Mammary epithelial cell (primary cell): ENCODE measurements at regions not wholly inside any gene's neighbourhood (a gene's known extent, or its start where the extent isn't known, plus 50 kb on each side); places are given as distances from the start of the nearest gene placed in this dataset.

Experiments used
- EZH2 ChIP-seq: IDR thresholded peaks from 2 replicates; pipeline ENCODE4 v1.6.1; 2012; ENCODE audit warnings: low read length, inconsistent platforms, borderline replicate concordance
- TF ChIP-seq, protein P1 (sequence below), 2 donors: IDR thresholded peaks in 1 of 2; conservative IDR thresholded peaks in 1 of 2; 2 replicates each; pipeline ENCODE4 v1.5.1; 2011 to 2012; ENCODE audit warnings: inconsistent platforms in 2 of 2, low read length in 2 of 2, mild to moderate bottlenecking in 2 of 2, control low read depth in 1 of 2, low read depth in 1 of 2; ENCODE audit not compliant: insufficient read depth in 1 of 2; ENCODE audit errors: extremely low read depth in 1 of 2

DNA sequence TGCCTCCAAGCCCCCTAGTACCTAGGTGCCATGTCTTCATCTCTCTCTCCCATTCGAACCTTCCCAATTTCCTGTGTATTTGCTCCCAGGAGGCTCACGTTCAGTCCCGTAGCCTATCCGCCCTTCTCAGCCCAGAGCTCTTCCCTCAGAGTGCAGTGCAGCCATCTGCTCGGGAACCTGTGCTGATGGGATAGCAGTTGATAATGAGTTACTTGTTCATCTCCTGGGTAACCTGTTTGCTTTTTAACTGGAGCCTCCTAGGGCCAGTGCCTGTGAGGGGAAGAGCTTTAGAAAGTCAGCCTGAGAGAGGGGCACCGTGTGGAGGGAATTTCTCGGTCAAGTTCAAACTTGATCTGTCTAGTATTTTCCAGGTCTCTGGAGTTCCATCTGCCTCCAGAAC, 229.8 kb upstream of the IL12B start:
- TF ChIP-seq, protein P1, sequence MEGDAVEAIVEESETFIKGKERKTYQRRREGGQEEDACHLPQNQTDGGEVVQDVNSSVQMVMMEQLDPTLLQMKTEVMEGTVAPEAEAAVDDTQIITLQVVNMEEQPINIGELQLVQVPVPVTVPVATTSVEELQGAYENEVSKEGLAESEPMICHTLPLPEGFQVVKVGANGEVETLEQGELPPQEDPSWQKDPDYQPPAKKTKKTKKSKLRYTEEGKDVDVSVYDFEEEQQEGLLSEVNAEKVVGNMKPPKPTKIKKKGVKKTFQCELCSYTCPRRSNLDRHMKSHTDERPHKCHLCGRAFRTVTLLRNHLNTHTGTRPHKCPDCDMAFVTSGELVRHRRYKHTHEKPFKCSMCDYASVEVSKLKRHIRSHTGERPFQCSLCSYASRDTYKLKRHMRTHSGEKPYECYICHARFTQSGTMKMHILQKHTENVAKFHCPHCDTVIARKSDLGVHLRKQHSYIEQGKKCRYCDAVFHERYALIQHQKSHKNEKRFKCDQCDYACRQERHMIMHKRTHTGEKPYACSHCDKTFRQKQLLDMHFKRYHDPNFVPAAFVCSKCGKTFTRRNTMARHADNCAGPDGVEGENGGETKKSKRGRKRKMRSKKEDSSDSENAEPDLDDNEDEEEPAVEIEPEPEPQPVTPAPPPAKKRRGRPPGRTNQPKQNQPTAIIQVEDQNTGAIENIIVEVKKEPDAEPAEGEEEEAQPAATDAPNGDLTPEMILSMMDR (conservative IDR thresholded peaks at IDR 0.05 in 1 of 2, IDR thresholded peaks at IDR 0.05 in 1 of 2; ENCODE audit: extremely low read depth in 1 of 2, insufficient read depth in 1 of 2, low read depth in 1 of 2, low read length in 2 of 2): no peak
- TF ChIP-seq EZH2: no peak
